HG03520 (cell line): ENCODE measurements at regions not wholly inside any gene's neighbourhood (a gene's known extent, or its start where the extent isn't known, plus 50 kb on each side); places are given as distances from the start of the nearest gene placed in this dataset.
"Not testable (repeated sequence)": the region's sequence is repeated elsewhere in the genome, so short reads cannot be mapped to it uniquely, and the experiment has no call there.

Experiments
- ATAC-seq: cut with Tn5 transposase; IDR thresholded peaks from one replicate; pipeline ENCODE4 v1.9.1; 2021; ENCODE audit warnings: mild to moderate bottlenecking, moderate library complexity; ENCODE audit not compliant: unreplicated experiment

GRCh38 chr13:89115307-89115706 is 1444.1 kb downstream of the SLITRK5 start:
- no peak for ATAC-seq

- no peak for ATAC-seq
These were observed 1465.5 kb downstream of the SLITRK5 start for GRCh38 chr13:89136678-89137077.

GRCh38 chr13:89150362-89150761 is 1479.2 kb downstream of the SLITRK5 start:
- no peak for ATAC-seq

DNA sequence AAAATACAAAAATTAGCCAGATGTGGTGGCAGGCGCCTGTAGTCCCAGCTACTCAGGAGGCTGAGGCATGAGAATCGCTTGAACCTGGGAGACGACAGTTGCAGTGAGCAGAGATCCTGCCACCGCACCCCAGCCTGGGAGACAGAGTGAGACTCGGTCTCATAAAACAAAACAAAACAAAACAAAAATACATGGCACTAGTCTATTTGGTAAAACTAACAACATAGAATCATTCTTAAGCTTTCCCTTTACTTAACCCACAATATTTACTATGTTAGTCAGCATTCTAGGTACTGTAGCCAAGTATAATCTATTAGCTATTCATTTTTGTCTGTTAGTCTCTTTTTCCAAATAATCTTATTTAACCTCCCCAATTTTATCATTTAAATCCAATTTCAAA is 1482.8 kb downstream of the SLITRK5 start:
- no peak for ATAC-seq

DNA sequence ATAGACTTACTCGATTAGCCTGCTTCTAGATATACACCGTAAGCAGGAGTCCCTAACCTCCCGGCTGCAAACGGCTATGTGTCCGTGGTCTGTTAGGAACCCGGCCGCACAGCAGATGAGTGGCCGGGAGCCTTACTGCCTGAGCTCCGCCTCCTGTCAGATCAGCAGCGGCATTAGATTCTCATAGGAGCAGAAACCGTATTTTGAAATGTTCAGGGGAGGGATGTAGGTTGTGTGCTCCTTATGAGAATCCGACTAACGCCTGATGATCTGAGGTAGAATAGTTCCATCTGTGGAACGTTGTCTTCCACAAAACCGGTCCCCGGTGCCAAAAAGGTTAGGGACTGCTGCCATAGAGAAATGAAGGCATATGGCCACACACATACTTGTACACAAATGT is 1491.9 kb downstream of the SLITRK5 start:
- no peak for ATAC-seq

- no peak for ATAC-seq
These were observed 1494.5 kb downstream of the SLITRK5 start for GRCh38 chr13:89165685-89166084.

DNA sequence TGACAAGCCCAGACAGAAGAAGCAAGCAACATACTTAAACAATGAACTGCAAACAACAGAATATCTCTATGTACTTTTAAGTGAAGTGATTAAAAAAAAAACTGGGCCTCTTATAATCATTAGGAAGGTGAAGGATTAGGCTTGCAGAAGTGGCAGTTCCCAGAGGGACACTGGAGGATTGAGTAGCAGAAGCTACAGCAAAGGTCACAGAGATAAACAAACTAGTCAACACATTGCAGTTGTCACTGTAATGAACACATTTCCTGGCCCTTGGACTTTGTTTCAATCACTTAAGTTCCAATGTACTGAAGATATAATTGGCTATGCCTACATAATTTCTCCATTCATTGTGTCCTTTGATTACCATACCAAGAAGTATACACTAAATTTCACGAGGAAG is 1498.8 kb downstream of the SLITRK5 start:
- no peak for ATAC-seq

DNA sequence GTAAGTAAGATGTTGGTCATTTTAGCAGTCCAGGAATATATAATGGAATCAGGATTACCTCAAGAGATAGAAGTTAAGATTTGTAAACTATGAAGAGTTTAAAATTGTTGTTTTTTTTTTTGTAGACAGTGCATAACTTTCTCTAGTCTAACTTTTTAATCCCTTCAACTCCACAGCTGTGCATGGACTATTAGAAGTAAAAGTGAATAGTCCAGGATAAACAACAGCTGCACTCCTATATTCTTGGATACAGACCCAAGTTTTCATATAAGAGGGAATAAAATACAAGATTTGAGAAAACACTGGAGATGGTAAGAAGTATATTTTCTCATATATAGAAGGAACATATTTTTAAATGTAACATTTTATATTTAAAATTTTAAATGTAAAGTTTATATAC is 1509.9 kb downstream of the SLITRK5 start:
- ATAC-seq = no peak

GRCh38 chr13:89199138-89199537 is 1528.0 kb downstream of the SLITRK5 start:
- ATAC-seq = no peak

DNA sequence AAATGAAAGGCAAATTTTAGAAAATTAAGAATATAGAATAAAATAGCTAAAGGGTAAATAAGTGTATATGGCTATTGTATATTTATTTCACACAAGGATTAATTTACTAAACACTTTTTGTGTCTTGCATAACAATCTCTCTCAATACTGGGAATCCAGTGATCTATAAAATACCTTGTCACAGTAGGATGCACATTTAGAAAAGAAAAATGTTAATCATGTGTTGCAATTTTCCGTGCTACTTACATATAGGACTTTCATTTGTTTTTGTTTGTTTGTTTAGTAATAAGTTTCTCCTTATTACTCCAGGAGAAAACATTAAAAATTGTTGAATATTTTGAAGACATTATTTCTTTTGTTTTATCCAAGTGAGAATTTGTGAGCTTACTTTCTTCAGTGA is 1533.3 kb downstream of the SLITRK5 start:
- no peak for ATAC-seq

GRCh38 chr13:89205856-89206520 is 1534.8 kb downstream of the SLITRK5 start:
- ATAC-seq = no peak

- no peak for ATAC-seq
These were observed 1541.0 kb downstream of the SLITRK5 start for GRCh38 chr13:89212186-89212585.

DNA sequence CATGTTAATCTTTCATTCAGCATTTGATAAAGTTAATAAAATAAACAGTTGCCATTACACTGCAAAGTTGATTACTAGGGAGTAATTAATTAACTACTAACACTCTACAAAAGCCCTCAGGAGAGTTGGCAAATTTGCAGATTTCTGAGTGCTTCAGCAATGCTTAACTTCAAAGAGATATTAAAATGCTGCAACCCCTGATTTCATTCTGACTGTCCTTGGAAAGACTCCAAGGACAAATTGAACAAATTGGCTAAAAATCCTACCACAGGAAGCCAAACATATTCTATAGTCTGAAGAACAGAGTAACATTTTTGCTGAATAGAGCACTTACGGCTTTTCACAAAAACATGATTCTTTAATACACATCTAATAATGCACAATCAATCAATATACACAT is 1543.0 kb downstream of the SLITRK5 start:
- no peak for ATAC-seq

DNA sequence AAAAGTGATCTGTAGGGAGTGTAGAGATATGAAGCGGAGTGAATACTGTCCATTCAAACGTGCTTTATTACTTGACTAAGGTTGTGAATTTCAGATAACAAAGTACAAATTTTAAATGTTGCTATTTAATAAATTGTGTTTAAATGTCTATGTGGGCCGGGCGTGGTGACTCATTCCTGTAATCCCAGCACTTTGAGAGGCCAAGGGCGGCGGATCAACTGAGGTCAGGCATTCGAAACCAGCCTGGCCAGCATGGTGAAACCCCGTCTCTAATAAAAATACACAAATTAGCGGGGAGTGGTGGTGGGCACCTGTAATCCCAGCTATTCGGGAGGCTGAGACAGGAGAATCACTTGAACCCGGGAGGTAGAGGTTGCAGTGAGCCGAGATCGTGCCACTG is 1544.1 kb downstream of the SLITRK5 start:
- not testable (repeated sequence) for ATAC-seq

GRCh38 chr13:89217813-89218212 is 1546.6 kb downstream of the SLITRK5 start:
- ATAC-seq = no peak

DNA sequence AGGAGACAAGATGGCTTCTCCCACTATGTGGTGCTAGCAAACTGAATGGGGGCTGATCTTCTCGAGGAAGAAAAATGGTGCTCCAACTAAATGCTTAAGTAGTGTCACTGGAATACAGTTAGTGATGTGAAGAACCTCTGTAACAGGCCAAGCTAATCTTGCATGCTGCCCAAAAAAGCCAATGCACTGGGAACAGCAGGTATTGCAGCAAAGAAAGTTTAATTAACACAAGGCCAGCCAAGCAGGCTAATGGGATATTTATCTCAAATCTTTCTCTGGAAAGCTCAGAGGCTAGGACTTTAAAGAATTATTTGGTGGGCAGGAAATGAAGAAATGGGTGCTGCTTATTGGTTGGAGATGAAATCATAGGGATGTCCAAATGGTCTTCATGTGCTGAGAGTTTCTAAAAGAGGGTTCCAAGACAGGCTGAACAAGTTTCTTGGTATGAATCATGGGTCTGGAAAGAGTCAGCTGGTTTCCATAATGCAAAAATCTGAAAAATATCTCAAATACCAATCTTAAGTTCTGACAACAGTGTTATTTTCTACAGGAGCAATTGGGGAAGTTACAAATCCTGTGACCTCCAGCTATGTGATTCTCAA is 1550.5 kb downstream of the SLITRK5 start:
- no peak for ATAC-seq

- no peak for ATAC-seq
These were observed 1556.2 kb downstream of the SLITRK5 start for GRCh38 chr13:89227356-89227755.

DNA sequence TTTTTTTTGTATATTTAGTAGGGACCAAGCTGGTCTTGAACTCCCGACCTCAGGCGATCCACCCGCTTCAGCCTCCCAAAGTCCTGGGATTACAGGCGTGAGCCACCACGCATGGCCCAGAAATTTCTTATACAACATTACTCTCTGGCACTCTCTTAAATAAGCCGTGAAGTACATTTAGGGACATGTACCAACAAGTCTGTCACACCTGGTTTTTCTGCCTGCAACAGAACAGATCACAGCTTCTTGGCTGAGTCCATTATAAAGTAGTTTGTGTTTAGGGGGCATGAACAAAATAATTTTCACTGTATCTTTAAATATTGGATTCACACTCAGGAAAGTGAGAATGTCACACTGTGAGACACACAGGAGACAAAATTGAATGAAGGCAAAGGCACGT is 1567.3 kb downstream of the SLITRK5 start:
- no peak for ATAC-seq

GRCh38 chr13:89239361-89240127 is 1568.4 kb downstream of the SLITRK5 start:
- no peak for ATAC-seq

DNA sequence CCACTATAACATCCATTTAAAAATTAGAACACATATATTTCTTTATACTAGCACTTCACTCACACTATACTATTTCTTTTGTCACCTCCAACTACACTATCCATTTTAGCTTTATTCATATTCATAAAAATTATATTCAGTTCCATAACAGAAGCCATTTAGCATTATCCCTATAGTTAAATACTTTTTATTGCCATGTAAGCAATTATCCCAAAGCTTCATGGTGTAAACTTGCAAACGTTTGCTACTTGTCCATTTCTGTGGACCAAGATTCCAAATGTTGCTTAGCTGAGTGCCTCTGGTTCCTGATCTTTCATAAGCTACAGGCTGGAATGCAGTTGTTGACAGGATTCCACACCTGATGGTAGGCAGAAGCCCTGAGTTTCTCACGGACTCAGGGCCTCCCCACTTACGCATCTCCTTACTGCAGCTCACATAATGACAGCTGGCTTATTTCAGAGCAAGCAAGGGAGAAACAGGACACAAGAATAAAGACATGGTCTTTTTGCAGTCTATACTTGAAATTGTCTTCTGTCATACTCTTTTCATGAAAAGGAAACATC is 1584.8 kb downstream of the SLITRK5 start:
- ATAC-seq = no peak

DNA sequence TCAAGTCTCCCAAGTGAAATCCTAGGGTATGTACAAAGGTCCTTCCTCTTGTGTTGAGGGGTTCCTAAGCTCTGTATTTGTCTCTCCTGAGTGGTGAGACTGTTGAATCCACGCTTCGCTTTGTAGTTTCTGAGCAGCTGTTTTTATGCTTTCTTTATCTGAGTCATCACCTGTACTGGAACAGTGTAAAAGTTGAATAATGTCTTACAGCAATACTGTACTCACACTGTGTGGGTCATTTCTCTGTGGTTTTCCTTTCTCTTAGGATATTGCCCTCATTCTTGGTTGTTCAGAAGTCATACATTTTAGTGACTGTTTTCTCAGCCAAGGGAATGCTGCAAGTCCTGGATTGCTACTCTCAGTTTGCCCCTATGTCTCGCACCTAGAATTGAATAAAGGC is 1596.6 kb downstream of the SLITRK5 start:
- ATAC-seq = no peak

DNA sequence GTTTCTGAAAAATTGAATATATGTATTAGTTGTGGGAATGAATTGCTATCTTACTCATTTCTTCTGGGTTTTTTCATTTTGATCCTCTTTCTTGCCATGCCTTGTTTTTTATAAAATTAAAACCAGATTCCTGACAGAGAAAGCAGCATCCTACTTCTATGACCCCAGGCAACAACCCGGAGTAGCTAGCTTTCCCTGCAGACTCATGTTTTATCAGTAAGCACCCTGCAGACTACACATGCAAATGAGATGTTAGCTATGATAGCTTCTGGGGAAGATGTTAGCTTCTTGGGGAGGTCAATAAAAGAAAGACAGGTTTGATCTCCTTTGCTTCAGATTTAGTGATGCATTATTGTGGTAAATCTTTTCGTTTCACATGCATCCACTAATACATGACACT is 1598.6 kb downstream of the SLITRK5 start:
- no peak for ATAC-seq
